ENCODE measurements at regions not wholly inside any gene's neighbourhood (a gene's known extent, or its start where the extent isn't known, plus 50 kb on each side); places are given as distances from the start of the nearest gene placed in this dataset.

- no peak for DNase-seq (ENCODE audit: low spot score)
- H3K4me3 Mint-ChIP-seq: no peak overlapping the region
- no peaks in the 10 kb centered on the region for H3K9me3 Mint-ChIP-seq
- no peaks in the 10 kb centered on the region for H3K4me1 Mint-ChIP-seq
- H3K4me3 ChIP-seq: no peak overlapping the region
- H3F3A ChIP-seq (ENCODE audit: low read depth): no peaks in the 10 kb centered on the region
- no peak overlapping the region for H3K27ac ChIP-seq
- no peaks in the 10 kb centered on the region for H4K20me1 ChIP-seq (ENCODE audit: low read depth)
- no peaks in the 10 kb centered on the region for H3K36me3 Mint-ChIP-seq
- no peaks in the 10 kb centered on the region for H3K27me3 Mint-ChIP-seq (ENCODE audit: insufficient read depth, low read depth)
- TF ChIP-seq EZH2 (IDR thresholded peaks at IDR 0.05) (no peak), EZH2phosphoT487 (IDR thresholded peaks at IDR 0.05) (no peak), CTCF (IDR thresholded peaks at IDR 0.05) (no peak)
- H3K27ac Mint-ChIP-seq: no peak overlapping the region
- no peaks in the 10 kb centered on the region for H3K36me3 ChIP-seq
- no peak overlapping the region for H2AFZ ChIP-seq (replicated peaks)
- H3K4me1 ChIP-seq: no peaks in the 10 kb centered on the region
- no peak overlapping the region for H3K4me2 ChIP-seq
- no peaks in the 10 kb centered on the region for H3K9me3 ChIP-seq (ENCODE audit: low read depth)
- H3K27me3 ChIP-seq: no peaks in the 10 kb centered on the region
- no peaks in the 10 kb centered on the region for H3K79me2 ChIP-seq (ENCODE audit: low read depth)
- H3K9ac ChIP-seq: no peak overlapping the region
Observed at GRCh38 chr7:46756996-46757395, 824.9 kb downstream of the TNS3 start.

- H3K36me3 Mint-ChIP-seq: no peaks in the 10 kb centered on the region
- no peaks in the 10 kb centered on the region for H3K79me2 ChIP-seq (ENCODE audit: low read depth)
- no peaks in the 10 kb centered on the region for H3F3A ChIP-seq (ENCODE audit: low read depth)
- no peak overlapping the region for H3K27ac ChIP-seq
- no peak overlapping the region for H3K27ac Mint-ChIP-seq
- H3K9me3 Mint-ChIP-seq: no peaks in the 10 kb centered on the region
- no peaks in the 10 kb centered on the region for H3K27me3 Mint-ChIP-seq (ENCODE audit: insufficient read depth, low read depth)
- no peak overlapping the region for H2AFZ ChIP-seq (replicated peaks)
- no peak overlapping the region for H3K9ac ChIP-seq
- H3K4me3 Mint-ChIP-seq: no peak overlapping the region
- H3K4me1 Mint-ChIP-seq: no peaks in the 10 kb centered on the region
- H3K36me3 ChIP-seq: no peaks in the 10 kb centered on the region
- no peaks in the 10 kb centered on the region for H3K27me3 ChIP-seq
- H3K4me1 ChIP-seq: no peaks in the 10 kb centered on the region
- no peak overlapping the region for H3K4me3 ChIP-seq
- H3K9me3 ChIP-seq (ENCODE audit: low read depth): no peaks in the 10 kb centered on the region
- H4K20me1 ChIP-seq (ENCODE audit: low read depth): no peaks in the 10 kb centered on the region
- TF ChIP-seq EZH2 (IDR thresholded peaks at IDR 0.05): no peak
- no peak for TF ChIP-seq CTCF (IDR thresholded peaks at IDR 0.05)
- TF ChIP-seq EZH2phosphoT487 (IDR thresholded peaks at IDR 0.05): no peak
- no peak overlapping the region for H3K4me2 ChIP-seq
- no peak for DNase-seq (ENCODE audit: low spot score)
Observed at GRCh38 chr7:46756256-46756655, 825.7 kb downstream of the TNS3 start.

DNA sequence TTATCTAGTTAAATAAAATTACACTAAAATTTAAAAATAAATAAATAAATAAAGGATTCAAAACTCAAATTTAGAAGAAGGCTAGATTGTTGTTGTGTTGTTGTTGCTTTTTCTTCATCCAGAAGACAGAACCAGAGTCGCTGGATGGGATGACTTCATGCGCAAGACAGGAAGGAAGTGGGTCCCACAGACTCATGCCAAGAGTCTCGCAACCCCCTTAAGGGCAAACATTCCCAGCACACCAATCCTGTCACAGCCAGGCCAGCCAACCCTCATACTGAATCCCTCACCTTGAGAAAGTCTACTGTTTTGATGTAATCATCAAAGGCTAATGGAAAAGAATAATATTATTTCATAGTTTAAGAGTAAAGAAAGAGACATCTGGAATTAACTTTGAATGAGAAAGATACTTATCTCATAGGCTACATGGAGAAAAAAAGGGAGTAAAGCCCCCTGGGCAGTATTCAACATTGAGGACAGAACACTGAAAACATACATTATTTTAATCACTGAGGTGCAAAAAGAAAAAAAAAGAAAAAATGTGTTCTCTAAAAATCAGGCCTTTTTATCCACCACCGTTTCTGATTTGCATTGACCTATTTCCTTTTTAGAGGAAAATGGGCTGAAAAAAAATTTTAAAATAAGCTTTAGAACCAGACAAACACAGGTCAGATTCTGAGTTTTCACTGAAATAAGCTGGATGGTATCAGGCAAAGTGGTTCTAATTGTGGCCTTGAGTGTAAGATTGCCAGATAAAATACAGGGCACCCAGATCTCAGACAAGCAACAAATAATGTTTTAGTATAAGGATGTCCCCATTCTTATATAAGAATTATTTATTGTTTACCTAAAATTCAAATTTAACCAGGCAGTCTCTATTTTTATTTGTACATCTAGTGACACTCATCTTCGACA lies 826.5 kb downstream of the TNS3 start:
- DNase-seq (ENCODE audit: low spot score): no peak
- no peaks in the 10 kb centered on the region for H3K9me3 Mint-ChIP-seq
- H4K20me1 ChIP-seq (ENCODE audit: low read depth): no peaks in the 10 kb centered on the region
- H3K4me1 Mint-ChIP-seq: no peaks in the 10 kb centered on the region
- H3K27me3 ChIP-seq: no peaks in the 10 kb centered on the region
- no peak for TF ChIP-seq EZH2 (IDR thresholded peaks at IDR 0.05)
- no peak for TF ChIP-seq EZH2phosphoT487 (IDR thresholded peaks at IDR 0.05)
- no peak for TF ChIP-seq CTCF (IDR thresholded peaks at IDR 0.05)
- no peaks in the 10 kb centered on the region for H3K27me3 Mint-ChIP-seq (ENCODE audit: insufficient read depth, low read depth)
- no peaks in the 10 kb centered on the region for H3K36me3 ChIP-seq
- H3F3A ChIP-seq (ENCODE audit: low read depth): no peaks in the 10 kb centered on the region
- no peaks in the 10 kb centered on the region for H3K9me3 ChIP-seq (ENCODE audit: low read depth)
- no peaks in the 10 kb centered on the region for H3K79me2 ChIP-seq (ENCODE audit: low read depth)
- no peak overlapping the region for H3K4me2 ChIP-seq
- no peak overlapping the region for H3K4me3 ChIP-seq
- H3K9ac ChIP-seq: no peak overlapping the region
- H3K27ac ChIP-seq: no peak overlapping the region
- H3K27ac Mint-ChIP-seq: no peak overlapping the region
- H3K36me3 Mint-ChIP-seq: no peaks in the 10 kb centered on the region
- no peak overlapping the region for H3K4me3 Mint-ChIP-seq
- no peak overlapping the region for H2AFZ ChIP-seq (replicated peaks)
- H3K4me1 ChIP-seq: no peaks in the 10 kb centered on the region
